Hepatic stellate cell (primary cell): ENCODE measurements at regions not wholly inside any gene's neighbourhood (a gene's known extent, or its start where the extent isn't known, plus 50 kb on each side); places are given as distances from the start of the nearest gene placed in this dataset.
"Not testable (repeated sequence)": the region's sequence is repeated elsewhere in the genome, so short reads cannot be mapped to it uniquely, and the experiment has no call there.

Experiments used
- DNase-seq: peaks from one replicate; pipeline ENCODE4 v3.0.0; 2011; ENCODE audit warnings: low spot score

DNA sequence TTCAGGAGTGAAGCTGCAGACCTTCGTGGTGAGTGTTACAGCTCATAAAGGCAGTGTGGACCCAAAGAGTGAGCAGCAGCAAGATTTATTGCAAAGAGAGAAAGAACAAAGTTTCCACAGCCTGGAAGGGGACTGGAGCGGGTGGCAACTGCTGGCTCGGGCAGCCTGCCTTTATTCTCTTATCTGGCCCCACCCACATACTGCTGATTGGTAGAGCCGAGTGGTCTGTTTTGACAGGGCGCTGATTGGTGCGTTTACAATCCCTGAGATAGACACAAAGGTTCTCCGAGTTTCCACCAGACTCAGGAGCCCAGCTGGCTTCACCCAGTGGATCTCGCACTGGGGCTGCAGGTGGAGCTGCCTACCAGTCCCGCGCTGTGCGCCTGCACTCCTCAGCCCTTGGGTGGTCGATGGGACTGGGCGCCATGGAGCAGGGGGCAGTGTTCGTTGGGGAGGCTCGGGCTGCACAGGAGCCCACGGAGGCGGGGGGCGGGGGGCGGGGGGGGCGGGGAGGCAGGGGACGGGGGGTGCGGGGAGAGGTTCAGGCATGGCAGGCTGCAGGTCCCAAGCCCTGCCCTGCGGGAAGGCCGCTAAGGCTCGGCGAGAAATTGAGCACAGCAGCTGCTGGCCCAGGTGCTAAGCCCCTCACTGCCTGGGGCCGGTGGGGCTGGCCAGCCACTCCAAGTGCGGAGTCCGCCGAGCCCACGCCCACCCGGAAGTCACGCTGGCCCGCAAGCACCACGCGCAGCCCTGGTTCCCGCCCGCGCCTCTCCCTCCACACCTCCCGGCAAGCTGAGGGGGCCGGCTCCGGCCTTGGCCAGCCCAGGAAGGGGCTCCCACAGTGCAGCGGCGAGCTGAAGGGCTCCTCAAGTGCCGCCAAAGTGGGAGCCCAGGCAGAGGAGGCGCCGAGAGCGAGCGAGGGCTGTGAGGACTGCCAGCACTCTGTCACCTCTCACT is 59.9 kb upstream of the EN2 start:
- DNase-seq = not testable (repeated sequence)

- DNase-seq = no peak
These were observed 59.0 kb upstream of the EN2 start for GRCh38 chr7:155398944-155399343.

DNA sequence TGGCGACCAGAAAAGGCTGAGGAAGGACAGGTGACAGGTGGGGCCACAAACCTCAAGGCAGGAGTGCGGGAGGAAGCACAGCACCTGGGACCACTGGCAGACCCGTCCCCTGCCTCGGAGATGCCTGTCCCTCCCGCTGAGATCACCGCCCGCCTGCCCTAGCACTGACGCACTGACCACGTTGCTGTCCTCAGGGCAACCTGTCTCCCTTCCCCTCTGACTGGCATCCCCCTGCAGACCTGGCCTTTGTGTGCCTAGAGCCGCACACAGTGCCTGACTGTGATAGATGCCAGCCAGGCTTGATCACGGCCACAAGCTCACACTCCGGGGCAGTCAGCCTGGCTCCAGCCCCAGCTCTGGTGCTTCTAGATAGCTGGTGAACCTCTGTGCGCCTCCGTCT is 58.4 kb upstream of the EN2 start:
- DNase-seq = no peak

GRCh38 chr7:155401231-155401630 is 56.7 kb upstream of the EN2 start:
- DNase-seq = no peak

- no peak for DNase-seq
These were observed 56.0 kb upstream of the EN2 start for GRCh38 chr7:155401884-155402283.

- DNase-seq = no peak
These were observed 55.0 kb upstream of the EN2 start for GRCh38 chr7:155402941-155403340.

DNA sequence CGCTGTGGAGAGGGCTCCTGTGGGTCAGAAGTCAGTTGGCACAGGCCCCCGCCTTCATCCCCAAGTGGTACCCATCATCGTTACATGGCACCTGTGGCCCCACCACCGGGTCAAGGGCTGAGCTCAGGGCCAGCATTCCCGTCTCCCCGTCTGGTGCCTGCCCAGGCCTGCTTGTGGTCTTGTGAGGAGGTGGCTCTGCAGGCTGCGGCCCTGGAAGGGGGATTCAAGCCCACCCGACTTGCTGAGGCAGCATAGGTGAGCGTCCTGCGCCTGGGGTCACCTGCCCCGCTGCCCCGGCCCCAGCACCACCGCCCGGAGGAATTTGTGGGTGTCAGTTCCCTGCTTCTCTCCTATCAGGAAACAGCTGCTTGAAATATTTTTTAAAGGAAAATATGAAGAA is 53.0 kb upstream of the EN2 start:
- no peak for DNase-seq

- DNase-seq = peak; percentile 47
These were observed 52.3 kb upstream of the EN2 start for GRCh38 chr7:155405399-155406318.

- DNase-seq = no peak
These were observed 50.1 kb upstream of the EN2 start for GRCh38 chr7:155407799-155408198.
